BLaER1 (cell line): ENCODE measurements at regions not wholly inside any gene's neighbourhood (a gene's known extent, or its start where the extent isn't known, plus 50 kb on each side); places are given as distances from the start of the nearest gene placed in this dataset.

Source experiments
- H3K27ac ChIP-seq: shearing (Covaris generic); formaldehyde crosslinking; 2 replicates; pipeline ENCODE4 v1.8.1; 2022
- H3K27me3 ChIP-seq: shearing (Covaris generic); formaldehyde crosslinking; 2 replicates; pipeline ENCODE4 v1.8.1; 2022
- H3K36me3 ChIP-seq: shearing (Covaris generic); formaldehyde crosslinking; 2 replicates; pipeline ENCODE4 v1.8.1; 2022
- H3K4me1 ChIP-seq: shearing (Covaris generic); formaldehyde crosslinking; 2 replicates; pipeline ENCODE4 v1.8.1; 2022
- H3K4me2 ChIP-seq: shearing (Covaris generic); formaldehyde crosslinking; 2 replicates; pipeline ENCODE4 v1.8.1; 2022
- H3K4me3 ChIP-seq: shearing (Covaris generic); formaldehyde crosslinking; 2 replicates; pipeline ENCODE4 v1.8.1; 2022
- H3K9ac ChIP-seq: shearing (Covaris generic); formaldehyde crosslinking; 2 replicates; pipeline ENCODE4 v1.8.1; 2022
- H3K9me3 ChIP-seq: shearing (Covaris generic); formaldehyde crosslinking; 2 replicates; pipeline ENCODE4 v1.8.1; 2022
- H4K20me1 ChIP-seq: shearing (Covaris generic); formaldehyde crosslinking; 2 replicates; pipeline ENCODE4 v1.8.1; 2022
- Cebpa-rat ChIP-seq: shearing (Covaris generic); IDR thresholded peaks from 2 replicates; pipeline ENCODE4 v1.8.1; 2022

DNA sequence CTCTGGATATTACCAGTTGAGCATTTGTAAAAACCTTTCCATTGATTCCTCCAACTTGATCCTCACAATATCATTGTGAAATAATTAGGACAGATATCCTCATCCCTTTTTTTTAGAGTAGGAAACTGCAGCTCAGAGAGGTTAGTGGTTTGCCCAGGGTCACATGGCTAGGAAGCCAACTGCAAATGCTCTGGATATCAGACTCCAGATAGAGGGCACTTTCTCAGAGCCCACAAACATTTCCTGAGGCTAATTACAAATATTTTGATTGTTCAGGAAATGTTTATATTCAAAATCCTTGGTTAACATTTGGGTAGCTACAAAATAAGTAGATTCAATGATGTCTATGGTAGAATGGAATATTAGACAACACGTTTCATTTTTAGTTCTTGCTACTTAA is 154.8 kb upstream of the DPYD start:
- TF ChIP-seq Cebpa-rat: no peak
- Histone ChIP-seq H3K4me1 (no peaks in the 10 kb centered on the region), H3K4me2 (no peak overlapping the region), H3K9ac (no peak overlapping the region), H3K36me3 (no peaks in the 10 kb centered on the region), H3K27me3 (no peaks in the 10 kb centered on the region), H4K20me1 (no peaks in the 10 kb centered on the region), H3K9me3 (no peaks in the 10 kb centered on the region), H3K4me3 (no peak overlapping the region), H3K27ac (no peak overlapping the region)

DNA sequence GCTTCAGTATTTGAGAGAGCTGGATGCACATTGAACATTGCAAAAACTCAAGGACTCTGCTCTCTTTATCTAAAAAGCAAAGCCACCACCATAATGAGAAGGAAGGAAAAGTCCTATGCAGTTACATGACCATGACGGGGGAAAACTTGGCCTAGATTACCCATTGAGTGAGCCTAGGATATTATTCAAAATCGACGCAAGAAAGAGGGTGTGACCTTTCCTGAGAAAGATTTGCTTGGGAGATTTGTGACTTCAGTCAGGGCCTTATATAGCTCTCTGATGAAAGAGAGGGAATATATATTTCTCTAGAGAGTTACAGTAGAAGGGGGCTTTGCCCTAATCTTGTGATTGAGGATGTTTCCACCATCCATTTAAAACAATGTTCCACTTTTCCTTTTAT is 153.0 kb upstream of the DPYD start:
- Histone ChIP-seq H3K4me1 (no peaks in the 10 kb centered on the region), H3K27me3 (no peaks in the 10 kb centered on the region), H3K4me3 (no peak overlapping the region), H3K36me3 (no peaks in the 10 kb centered on the region), H3K27ac (no peak overlapping the region), H3K4me2 (no peak overlapping the region), H3K9ac (no peak overlapping the region), H4K20me1 (no peaks in the 10 kb centered on the region), H3K9me3 (no peaks in the 10 kb centered on the region)
- TF ChIP-seq Cebpa-rat: no peak

DNA sequence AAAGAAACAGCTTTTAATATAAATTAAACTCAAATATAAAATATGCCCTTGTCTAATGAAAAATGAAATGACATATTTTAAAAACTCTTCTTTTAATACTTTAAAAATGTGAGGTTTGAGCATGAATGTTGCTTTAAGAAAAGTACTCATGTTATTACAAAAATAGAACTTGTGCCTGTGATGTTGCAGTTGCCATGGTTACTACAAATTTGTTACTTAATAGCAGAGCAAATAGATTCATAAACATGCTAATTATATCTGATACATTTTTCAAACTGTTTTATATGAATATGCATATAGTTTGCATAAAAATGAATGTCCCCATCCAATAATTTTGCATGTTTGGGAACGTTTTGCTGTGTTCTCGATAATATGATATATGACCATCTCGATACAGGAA is 152.3 kb upstream of the DPYD start:
- Histone ChIP-seq H3K4me1 (no peaks in the 10 kb centered on the region), H3K9me3 (no peaks in the 10 kb centered on the region), H3K4me3 (no peak overlapping the region), H4K20me1 (no peaks in the 10 kb centered on the region), H3K27me3 (no peaks in the 10 kb centered on the region), H3K4me2 (no peak overlapping the region), H3K27ac (no peak overlapping the region), H3K9ac (no peak overlapping the region), H3K36me3 (no peaks in the 10 kb centered on the region)
- no peak for TF ChIP-seq Cebpa-rat

DNA sequence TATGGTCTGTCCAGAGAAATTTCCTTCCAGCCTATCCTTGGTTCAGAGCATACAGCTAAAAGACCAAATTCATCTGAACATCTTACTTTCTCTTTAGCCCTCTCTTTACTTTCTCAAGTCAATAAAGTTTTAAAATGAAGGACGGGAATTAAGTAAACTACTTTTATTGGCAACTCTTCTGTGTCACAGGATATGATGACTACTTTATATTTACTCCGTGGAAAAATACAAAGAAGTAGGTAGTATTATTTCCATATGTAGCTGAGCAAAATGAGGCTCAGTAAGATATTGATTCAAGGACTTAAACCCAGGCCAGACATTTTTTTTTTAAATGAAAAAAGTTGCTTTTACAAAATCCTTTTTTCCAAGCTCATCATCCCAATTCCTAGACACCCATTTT is 151.2 kb upstream of the DPYD start:
- H3K9me3 ChIP-seq: no peaks in the 10 kb centered on the region
- H3K9ac ChIP-seq: no peak overlapping the region
- H3K4me2 ChIP-seq: no peak overlapping the region
- H4K20me1 ChIP-seq: no peaks in the 10 kb centered on the region
- H3K27me3 ChIP-seq: no peaks in the 10 kb centered on the region
- H3K4me1 ChIP-seq: no peaks in the 10 kb centered on the region
- H3K36me3 ChIP-seq: no peaks in the 10 kb centered on the region
- no peak for TF ChIP-seq Cebpa-rat
- no peak overlapping the region for H3K4me3 ChIP-seq
- no peak overlapping the region for H3K27ac ChIP-seq

DNA sequence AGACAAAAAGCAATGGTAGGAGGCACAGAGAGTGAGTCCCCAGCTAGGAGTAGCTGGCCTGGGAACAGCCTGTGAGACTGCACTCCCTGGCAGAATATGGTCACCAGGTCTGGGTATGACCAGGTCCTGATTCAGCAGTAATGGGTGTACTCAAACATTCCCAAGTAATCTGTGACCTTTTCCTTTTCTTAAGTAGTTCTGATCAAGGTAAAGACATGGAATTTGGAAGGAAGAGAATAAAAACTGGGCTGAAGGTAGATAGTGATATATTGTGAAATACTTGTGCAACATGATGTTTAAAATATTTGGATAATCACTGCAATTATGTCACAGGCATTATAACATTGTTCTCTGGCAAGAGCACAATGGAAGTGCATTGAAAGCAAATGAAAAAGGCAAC is 147.2 kb upstream of the DPYD start:
- H3K27ac ChIP-seq: no peak overlapping the region
- no peak overlapping the region for H3K4me2 ChIP-seq
- H3K4me3 ChIP-seq: no peak overlapping the region
- H3K4me1 ChIP-seq: no peaks in the 10 kb centered on the region
- no peaks in the 10 kb centered on the region for H3K36me3 ChIP-seq
- no peak for TF ChIP-seq Cebpa-rat
- H4K20me1 ChIP-seq: no peaks in the 10 kb centered on the region
- no peaks in the 10 kb centered on the region for H3K27me3 ChIP-seq
- no peak overlapping the region for H3K9ac ChIP-seq
- H3K9me3 ChIP-seq: no peaks in the 10 kb centered on the region

DNA sequence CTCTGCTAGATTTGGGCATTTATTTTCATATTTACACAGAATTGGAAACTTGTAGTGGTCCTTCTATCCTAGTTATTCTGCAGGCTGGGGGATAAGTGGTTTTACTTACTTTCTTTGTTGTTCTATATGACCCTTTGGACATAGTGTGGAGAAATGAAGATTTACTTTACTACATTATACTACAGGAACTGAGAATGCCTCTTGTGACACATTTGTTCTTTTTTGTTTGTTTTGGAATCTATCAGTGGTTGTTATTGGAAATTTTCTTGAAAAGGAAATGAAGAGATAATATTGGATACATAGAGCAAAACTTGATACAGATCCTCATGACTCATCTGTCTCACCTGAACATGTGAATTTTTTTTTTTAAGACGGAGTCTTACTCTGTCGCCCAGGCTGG is 146.1 kb upstream of the DPYD start:
- H3K4me2 ChIP-seq: no peak overlapping the region
- TF ChIP-seq Cebpa-rat: no peak
- no peak overlapping the region for H3K4me3 ChIP-seq
- no peak overlapping the region for H3K27ac ChIP-seq
- H4K20me1 ChIP-seq: no peaks in the 10 kb centered on the region
- no peak overlapping the region for H3K9ac ChIP-seq
- H3K36me3 ChIP-seq: no peaks in the 10 kb centered on the region
- no peaks in the 10 kb centered on the region for H3K4me1 ChIP-seq
- H3K9me3 ChIP-seq: no peaks in the 10 kb centered on the region
- no peaks in the 10 kb centered on the region for H3K27me3 ChIP-seq

DNA sequence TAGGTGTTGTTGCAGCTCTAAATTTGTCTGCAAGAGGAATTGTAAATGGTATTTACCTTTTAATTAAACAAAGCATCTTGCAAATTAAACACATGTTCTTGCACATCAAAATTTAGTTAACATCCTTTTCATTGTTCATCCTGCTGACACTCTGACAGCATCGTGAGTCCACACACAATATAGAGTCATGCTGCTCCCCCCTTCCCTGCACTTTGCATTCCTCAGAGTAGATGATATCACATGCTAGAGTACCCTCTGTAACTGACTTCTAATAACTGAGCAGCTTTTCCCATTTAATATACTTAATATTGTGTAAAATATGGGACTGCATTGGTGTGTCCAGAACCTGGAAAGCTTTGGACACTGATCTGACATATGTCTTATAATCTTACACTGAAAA is 138.8 kb upstream of the DPYD start:
- Histone ChIP-seq H3K36me3 (no peaks in the 10 kb centered on the region), H4K20me1 (no peaks in the 10 kb centered on the region), H3K4me1 (no peaks in the 10 kb centered on the region), H3K27me3 (no peaks in the 10 kb centered on the region), H3K27ac (no peak overlapping the region), H3K4me2 (no peak overlapping the region), H3K9me3 (no peaks in the 10 kb centered on the region), H3K4me3 (no peak overlapping the region), H3K9ac (no peak overlapping the region)
- TF ChIP-seq Cebpa-rat: no peak

DNA sequence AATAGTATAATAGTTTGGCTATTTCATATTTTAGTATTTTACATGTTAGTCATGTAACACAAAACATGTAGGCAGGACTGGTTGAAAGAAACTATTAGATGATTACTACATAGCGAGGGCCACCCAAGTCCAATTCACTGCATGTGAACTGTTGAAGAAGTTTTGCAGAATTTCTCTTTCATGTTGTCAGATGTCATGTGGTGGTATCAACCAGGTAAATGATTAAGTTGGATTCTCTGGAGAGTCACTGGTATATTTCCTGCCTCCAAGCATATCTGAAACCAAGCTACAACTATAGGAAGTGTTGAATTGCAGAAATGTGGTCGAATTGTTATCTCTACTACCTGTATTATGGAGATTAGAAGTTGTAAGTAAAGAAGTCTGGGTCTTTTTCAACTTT is 137.8 kb upstream of the DPYD start:
- H3K4me3 ChIP-seq: no peak overlapping the region
- H3K36me3 ChIP-seq: no peaks in the 10 kb centered on the region
- H3K9me3 ChIP-seq: peaks cover 6% of the 10 kb centered on the region
- H3K9ac ChIP-seq: no peak overlapping the region
- no peak for TF ChIP-seq Cebpa-rat
- no peak overlapping the region for H3K27ac ChIP-seq
- H3K27me3 ChIP-seq: peaks cover 5% of the 10 kb centered on the region; the same call in 1 of the 2 replicates
- no peak overlapping the region for H3K4me2 ChIP-seq
- no peaks in the 10 kb centered on the region for H4K20me1 ChIP-seq
- H3K4me1 ChIP-seq: no peaks in the 10 kb centered on the region

DNA sequence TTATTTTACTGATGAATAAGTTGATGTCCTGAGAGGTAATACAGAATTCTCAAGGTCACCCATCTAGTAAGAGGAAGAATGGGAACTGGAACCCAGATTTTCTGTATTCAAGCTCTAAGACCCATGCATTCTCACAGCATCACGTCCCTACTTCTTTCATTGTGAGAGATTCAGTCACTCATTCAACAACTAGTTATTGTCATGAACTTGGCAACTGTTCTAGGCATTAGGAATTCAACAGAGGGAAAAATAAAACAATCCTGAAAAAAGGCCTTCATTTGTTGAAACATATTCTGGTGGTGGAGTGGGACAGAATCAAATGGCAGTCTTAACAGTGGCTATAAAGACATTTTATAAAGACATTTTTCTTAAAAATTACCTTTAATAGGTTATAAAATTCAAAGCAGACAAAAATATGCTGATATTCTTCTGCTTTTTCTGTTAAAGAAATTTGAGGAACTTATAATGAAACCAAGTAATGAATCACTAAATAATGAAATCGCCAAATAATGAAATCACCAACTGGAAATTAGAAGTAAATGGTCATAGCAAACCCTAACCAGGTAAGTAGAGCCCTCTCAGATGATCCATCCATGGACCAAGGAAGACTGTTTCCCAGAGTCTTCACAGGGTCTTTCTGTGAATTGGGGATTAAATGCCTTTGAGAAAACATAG is 136.5 kb upstream of the DPYD start:
- peaks cover 10% of the 10 kb centered on the region; the same call in 1 of the 2 replicates for H3K27me3 ChIP-seq
- no peaks in the 10 kb centered on the region for H4K20me1 ChIP-seq
- H3K27ac ChIP-seq: no peak overlapping the region
- H3K4me1 ChIP-seq: no peaks in the 10 kb centered on the region
- TF ChIP-seq Cebpa-rat: no peak
- H3K9me3 ChIP-seq: peaks cover 12% of the 10 kb centered on the region
- H3K4me3 ChIP-seq: no peak overlapping the region
- no peak overlapping the region for H3K4me2 ChIP-seq
- no peaks in the 10 kb centered on the region for H3K36me3 ChIP-seq
- no peak overlapping the region for H3K9ac ChIP-seq

DNA sequence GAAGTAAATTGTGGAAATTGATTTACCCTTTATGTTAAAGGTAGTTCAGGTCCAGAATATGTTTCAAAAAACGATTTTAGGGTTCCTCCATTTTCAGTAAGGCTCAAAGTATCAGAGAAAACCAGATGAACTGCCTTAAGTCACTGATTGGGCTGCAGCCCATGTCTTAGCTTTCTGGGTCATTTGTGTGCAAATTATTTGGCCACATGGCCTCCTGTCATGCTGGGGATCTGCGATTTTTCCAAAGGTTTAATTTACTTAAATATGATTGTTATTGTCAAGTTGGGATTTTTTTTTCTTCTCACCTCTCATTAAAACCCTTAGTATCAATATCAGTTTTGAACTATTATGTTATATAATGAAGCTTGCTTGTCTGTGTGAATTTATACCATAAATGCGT is 135.9 kb upstream of the DPYD start:
- no peak overlapping the region for H3K4me3 ChIP-seq
- no peak overlapping the region for H3K27ac ChIP-seq
- H4K20me1 ChIP-seq: no peaks in the 10 kb centered on the region
- peaks cover 12% of the 10 kb centered on the region for H3K9me3 ChIP-seq
- TF ChIP-seq Cebpa-rat: no peak
- no peaks in the 10 kb centered on the region for H3K4me1 ChIP-seq
- H3K27me3 ChIP-seq: peaks cover 10% of the 10 kb centered on the region; the same call in 1 of the 2 replicates
- no peak overlapping the region for H3K9ac ChIP-seq
- no peak overlapping the region for H3K4me2 ChIP-seq
- H3K36me3 ChIP-seq: no peaks in the 10 kb centered on the region

DNA sequence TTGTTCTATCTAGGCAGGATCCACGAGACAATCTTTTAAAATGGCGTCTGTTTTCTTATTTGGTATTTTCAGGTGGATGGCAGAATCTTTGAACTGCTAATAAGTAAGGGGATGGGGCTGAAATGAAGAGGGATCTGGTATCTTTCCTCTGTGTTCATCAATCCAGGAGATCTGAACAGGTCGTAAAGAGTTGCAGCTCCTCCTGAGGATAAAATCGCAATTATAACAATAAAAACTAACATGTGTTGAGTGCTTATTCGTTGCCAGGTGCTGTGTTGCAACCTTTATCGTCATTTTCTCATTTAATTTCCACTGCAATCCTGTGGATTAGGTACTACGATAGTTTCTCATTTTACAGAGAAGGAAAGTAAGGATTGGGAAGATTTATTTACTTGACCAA is 134.6 kb upstream of the DPYD start:
- H3K9ac ChIP-seq: no peak overlapping the region
- H3K36me3 ChIP-seq: no peaks in the 10 kb centered on the region
- no peak overlapping the region for H3K27ac ChIP-seq
- peaks cover 10% of the 10 kb centered on the region; the same call in 1 of the 2 replicates for H3K27me3 ChIP-seq
- no peaks in the 10 kb centered on the region for H3K4me1 ChIP-seq
- no peak overlapping the region for H3K4me3 ChIP-seq
- no peak overlapping the region for H3K4me2 ChIP-seq
- no peak for TF ChIP-seq Cebpa-rat
- no peaks in the 10 kb centered on the region for H4K20me1 ChIP-seq
- H3K9me3 ChIP-seq: peaks cover 12% of the 10 kb centered on the region
